ENCODE measurements at regions not wholly inside any gene's neighbourhood (a gene's known extent, or its start where the extent isn't known, plus 50 kb on each side); places are given as distances from the start of the nearest gene placed in this dataset.

DNA sequence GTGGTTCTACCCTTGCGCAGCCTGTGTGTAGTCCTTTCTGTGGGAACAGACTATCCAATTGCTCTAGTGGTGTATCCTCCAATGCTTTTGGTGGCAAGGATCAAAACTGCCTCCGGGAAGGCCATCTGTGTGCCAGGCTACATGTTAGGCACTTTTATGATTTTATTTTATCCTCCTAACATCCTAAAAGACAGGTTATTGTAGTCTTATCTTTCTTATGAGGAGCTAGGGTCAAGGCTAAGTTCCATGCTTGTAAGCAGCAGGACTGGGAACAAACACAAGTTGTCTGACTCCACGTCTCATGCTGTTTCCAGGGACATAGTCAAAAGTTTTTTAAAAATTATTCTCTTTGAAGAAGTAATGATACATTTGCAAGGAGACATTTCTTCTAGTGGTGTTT is 278.7 kb upstream of the ADAMTSL1 start:
- Histone ChIP-seq H3K14ac (ENCODE audit: insufficient read depth, low read length) (no peak overlapping the region), H2AK5ac (ENCODE audit: insufficient read length, low read length) (no peak overlapping the region), H3K4me2 (ENCODE audit: insufficient read depth, insufficient read length, low read length) (no peak overlapping the region), H2BK5ac (ENCODE audit: insufficient read length, low read length) (no peak overlapping the region), H3K4ac (ENCODE audit: low read depth, low read length) (no peak overlapping the region), H3K9ac (ENCODE audit: extremely low read depth, insufficient read length, low read length) (no peak overlapping the region), H2AFZ (ENCODE audit: low read length) (no peak overlapping the region), H3K27ac (ENCODE audit: insufficient read length, low read depth, low read length) (no peak overlapping the region), H2BK120ac (ENCODE audit: low read depth, low read length, poor library complexity, severe bottlenecking) (no peak overlapping the region), H2BK15ac (ENCODE audit: low read depth, low read length) (no peak overlapping the region), H4K8ac (replicated peaks; ENCODE audit: insufficient read length, low read depth, low read length) (no peak overlapping the region), H3K23me2 (ENCODE audit: insufficient read length, low read depth, low read length, poor library complexity, severe bottlenecking) (no peaks in the 10 kb centered on the region), H4K5ac (ENCODE audit: insufficient read length, low read depth, low read length) (no peak overlapping the region), H3K18ac (ENCODE audit: insufficient read length, low read depth, low read length) (no peak overlapping the region), H3K23ac (ENCODE audit: insufficient read length, low read depth, low read length) (no peak overlapping the region), H3K79me1 (ENCODE audit: insufficient read depth, low read depth, low read length, poor library complexity, severe bottlenecking) (no peaks in the 10 kb centered on the region), H3K56ac (ENCODE audit: insufficient read length, low read depth, low read length) (no peak overlapping the region), H2BK12ac (ENCODE audit: insufficient read length, low read depth, low read length) (no peak overlapping the region), H3K9me3 (ENCODE audit: control insufficient read depth, low read depth, low read length) (no peaks in the 10 kb centered on the region), H4K20me1 (ENCODE audit: control insufficient read depth, insufficient read depth, insufficient read length) (no peaks in the 10 kb centered on the region), H2BK20ac (ENCODE audit: low read depth, low read length, poor library complexity, severe bottlenecking) (no peak overlapping the region), H3K27me3 (ENCODE audit: insufficient read depth, low read length) (no peaks in the 10 kb centered on the region), H3K79me2 (ENCODE audit: insufficient read depth, low read length) (no peaks in the 10 kb centered on the region), H4K91ac (ENCODE audit: insufficient read length, low read depth, low read length) (no peak overlapping the region), H3T11ph (ENCODE audit: low read length) (no peak overlapping the region), H3K4me1 (ENCODE audit: insufficient read depth, low read length) (no peaks in the 10 kb centered on the region)
- Mint-ChIP-seq H3K27ac (no peak overlapping the region), H3K4me1 (no peaks in the 10 kb centered on the region), H3K9me3 (no peaks in the 10 kb centered on the region; a peak in 1 of 5 replicates), H3K27me3 (ENCODE audit: low read depth) (no peaks in the 10 kb centered on the region), H3K36me3 (ENCODE audit: insufficient read depth in 1 of 3, low read depth in 3 of 3) (no peaks in the 10 kb centered on the region), H3K4me3 (no peak overlapping the region)
- TF ChIP-seq CTCF (conservative IDR thresholded peaks at IDR 0.05) = no peak
- no peak for DNase-seq
- no CpG with 5 or more reads among the region's 3 CpGs for WGBS (ENCODE audit: extremely low coverage, insufficient read length, low lambda C conversion rate)
